Panc1 (cell line): ENCODE measurements at regions not wholly inside any gene's neighbourhood (a gene's known extent, or its start where the extent isn't known, plus 50 kb on each side); places are given as distances from the start of the nearest gene placed in this dataset.

ENCODE experiments used
- ATAC-seq: fragments of 200-7000 bp; cut with Tn5 transposase; 2 replicates; pipeline ENCODE4 v1.9.1; 2020; ENCODE audit warnings: mild to moderate bottlenecking, moderate library complexity
- BruUV-seq: library from RNA; stranded (reverse); fragments of 400-500 nt; replicated peaks from 2 replicates; lab custom pipeline; 2021; lab: Mats Ljungman, UMichigan
- CTCF ChIA-PET: fragments of 300-600 bp; sonication (Branson Sonifier 250); formaldehyde crosslinking; loops from one replicate; lab custom pipeline; 2022; ENCODE audit warnings: antibody characterized with exemption; lab: Charles Lee
- POLR2A ChIA-PET: fragments of 300-600 bp; sonication (Branson Sonifier 250); formaldehyde crosslinking; loops from one replicate; lab custom pipeline; 2022; ENCODE audit warnings: antibody characterized with exemption; lab: Charles Lee
- DNase-seq: peaks from one replicate; pipeline ENCODE4 v3.0.0-alpha.2; 2010; ENCODE audit warnings: low read depth, low spot score
- H3K27ac ChIP-seq: 2 replicates; pipeline ENCODE4 v1.5.1; 2011; ENCODE audit warnings: mild to moderate bottlenecking, low read length, inconsistent platforms
- H3K27me3 ChIP-seq: fragments of 200-500 bp; sonication (Bioruptor generic); 2 replicates; pipeline ENCODE4 v1.6.0; 2014; ENCODE audit warnings: low read length, inconsistent platforms; ENCODE audit not compliant: control insufficient read depth, insufficient read depth
- H3K36me3 ChIP-seq: fragments of 200-500 bp; sonication (Bioruptor generic); 2 replicates; pipeline ENCODE4 v1.5.1; 2014; ENCODE audit warnings: inconsistent platforms, mild to moderate bottlenecking, low read length, moderate library complexity; ENCODE audit not compliant: control insufficient read depth, insufficient read depth
- H3K4me1 ChIP-seq: 2 replicates; pipeline ENCODE4 v1.5.1; 2011; ENCODE audit warnings: inconsistent platforms, mild to moderate bottlenecking, low read length, moderate library complexity; ENCODE audit not compliant: control insufficient read depth, insufficient read depth
- H3K4me3 ChIP-seq, 2 experiments: 2 replicates each; pipeline ENCODE4 v1.5.1; 2011 to 2012; ENCODE audit warnings: low read depth in 2 of 2, low read length in 2 of 2, mild to moderate bottlenecking in 2 of 2, inconsistent platforms in 1 of 2, moderate library complexity in 1 of 2
- H3K9me3 ChIP-seq: fragments of 200-500 bp; sonication (Bioruptor generic); 2 replicates; pipeline ENCODE4 v1.5.1; 2014; ENCODE audit warnings: low read depth, mild to moderate bottlenecking, inconsistent platforms, low read length, moderate library complexity; ENCODE audit not compliant: control insufficient read depth, insufficient read depth
- POLR2AphosphoS5 ChIP-seq: IDR thresholded peaks from 2 replicates; pipeline ENCODE4 v1.6.1; 2012; ENCODE audit warnings: mild to moderate bottlenecking, low read depth, low read length, moderate library complexity
- REST ChIP-seq, 2 experiments: IDR thresholded peaks; 2 replicates each; pipeline ENCODE4 v1.6.1; 2011 to 2012; ENCODE audit warnings: low read depth in 2 of 2, control low read depth in 1 of 2, low read length in 1 of 2, mild to moderate bottlenecking in 1 of 2, moderate library complexity in 1 of 2; ENCODE audit not compliant: insufficient read depth in 1 of 2
- SIN3A ChIP-seq: IDR thresholded peaks from 2 replicates; pipeline ENCODE4 v1.6.1; 2012; ENCODE audit warnings: low read depth, mild to moderate bottlenecking, low read length, moderate library complexity, borderline replicate concordance; ENCODE audit not compliant: insufficient read depth
- TCF7L2 ChIP-seq: IDR thresholded peaks from 2 replicates; pipeline ENCODE4 v1.6.1; 2011; ENCODE audit warnings: mild to moderate bottlenecking, low read depth, low read length, inconsistent platforms
- in situ Hi-C: cut with HindIII; loops from 2 replicates; pipeline ENCODE4 v1.10.0; 2016; ENCODE audit warnings: low sequenced_read_pairs, low pct_unique_long_range_greater_than_20kb
- intact Hi-C: fragments of 100-400 bp; cut with micrococcal nuclease; formaldehyde crosslinking; loops from one replicate; pipeline ENCODE4 v1.10.0; 2022; ENCODE audit not compliant: unreplicated experiment
- TF ChIP-seq, protein P1 (sequence below): fragments of 450-650 bp; IDR thresholded peaks from 2 replicates; pipeline ENCODE4 v1.5.1; 2017; ENCODE audit warnings: mild to moderate bottlenecking

- in situ Hi-C loops (no loop called here), intact Hi-C loops (no loop called here)
- TF ChIP-seq TCF7L2, result no peak
- no peak for TF ChIP-seq REST (IDR thresholded peaks at IDR 0.05; ENCODE audit: insufficient read depth in 1 of 2, low read depth in 2 of 2, low read length in 1 of 2)
- no peak for TF ChIP-seq POLR2AphosphoS5
- TF ChIP-seq, protein P1, sequence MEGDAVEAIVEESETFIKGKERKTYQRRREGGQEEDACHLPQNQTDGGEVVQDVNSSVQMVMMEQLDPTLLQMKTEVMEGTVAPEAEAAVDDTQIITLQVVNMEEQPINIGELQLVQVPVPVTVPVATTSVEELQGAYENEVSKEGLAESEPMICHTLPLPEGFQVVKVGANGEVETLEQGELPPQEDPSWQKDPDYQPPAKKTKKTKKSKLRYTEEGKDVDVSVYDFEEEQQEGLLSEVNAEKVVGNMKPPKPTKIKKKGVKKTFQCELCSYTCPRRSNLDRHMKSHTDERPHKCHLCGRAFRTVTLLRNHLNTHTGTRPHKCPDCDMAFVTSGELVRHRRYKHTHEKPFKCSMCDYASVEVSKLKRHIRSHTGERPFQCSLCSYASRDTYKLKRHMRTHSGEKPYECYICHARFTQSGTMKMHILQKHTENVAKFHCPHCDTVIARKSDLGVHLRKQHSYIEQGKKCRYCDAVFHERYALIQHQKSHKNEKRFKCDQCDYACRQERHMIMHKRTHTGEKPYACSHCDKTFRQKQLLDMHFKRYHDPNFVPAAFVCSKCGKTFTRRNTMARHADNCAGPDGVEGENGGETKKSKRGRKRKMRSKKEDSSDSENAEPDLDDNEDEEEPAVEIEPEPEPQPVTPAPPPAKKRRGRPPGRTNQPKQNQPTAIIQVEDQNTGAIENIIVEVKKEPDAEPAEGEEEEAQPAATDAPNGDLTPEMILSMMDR, result no peak
- TF ChIP-seq SIN3A, result no peak
Measured at GRCh38 chr15:88341006-88341405, 84.5 kb upstream of the NTRK3 start.

DNA sequence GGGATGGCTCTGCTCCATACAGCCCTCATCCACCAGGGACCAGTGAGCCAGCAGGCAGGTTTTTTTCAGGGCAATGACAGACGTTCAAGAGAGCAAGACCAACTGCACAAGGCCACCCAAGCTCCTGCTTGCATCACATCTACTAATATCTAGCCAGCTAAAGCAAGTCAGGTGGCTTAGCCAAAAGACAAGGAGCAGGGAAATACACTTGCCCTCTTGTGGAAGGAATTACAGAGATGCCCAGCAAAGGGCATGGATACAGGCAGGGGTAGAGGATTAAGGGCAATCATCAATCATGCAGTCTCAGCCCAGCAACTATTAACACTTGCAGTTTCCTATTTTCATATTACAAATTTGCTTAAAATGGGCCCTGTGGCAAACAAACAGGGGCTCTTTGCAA, 81.5 kb upstream of the NTRK3 start:
- DNase-seq, result no peak
- ChIA-PET POLR2A (no interaction called here), CTCF (no interaction called here)
- no peaks in the 10 kb centered on the region for H3K9me3 ChIP-seq
- BruUV-seq, result no TSS peak
- TF ChIP-seq, protein P1, result peak; percentile 11; the same call in 1 of the 2 replicates
- no peak for TF ChIP-seq TCF7L2
- ATAC-seq, result peak; percentile 62; the same call in 1 of the 2 replicates
- 0 out of 2 replicates have a peak, but pooled peaks cover 5% of the 10 kb centered on the region for H3K27me3 ChIP-seq
- H3K4me1 ChIP-seq, result no peaks in the 10 kb centered on the region
- no peaks in the 10 kb centered on the region for H3K36me3 ChIP-seq
- H3K4me3 ChIP-seq, result no peak overlapping the region
- in situ Hi-C loops, result no loop called here
- H3K27ac ChIP-seq, result no peak overlapping the region
- intact Hi-C loops, result loop anchor here (10.0 kb wide), 1 partner anchor 117 kb away; no protein-coding TSS in a partner anchor

More at GRCh38 chr15:88341006-88341405, 84.5 kb upstream of the NTRK3 start:
- no peaks in the 10 kb centered on the region for H3K9me3 ChIP-seq
- no TSS peak for BruUV-seq
- DNase-seq, result no peak
- ChIA-PET CTCF (no interaction called here), POLR2A (no interaction called here)
- H3K27ac ChIP-seq, result no peak overlapping the region
- no peaks in the 10 kb centered on the region for H3K36me3 ChIP-seq
- ATAC-seq, result no peak
- no peaks in the 10 kb centered on the region for H3K4me1 ChIP-seq
- H3K27me3 ChIP-seq, result no peaks in the 10 kb centered on the region; the same call in 1 of the 2 replicates
- H3K4me3 ChIP-seq, result no peak overlapping the region
